ENCODE measurements at regions not wholly inside any gene's neighbourhood (a gene's known extent, or its start where the extent isn't known, plus 50 kb on each side); places are given as distances from the start of the nearest gene placed in this dataset.
A peak's percentile ranks its signal among the peaks of the same experiment; 100 is the strongest.
"Not testable (repeated sequence)": the region's sequence is repeated elsewhere in the genome, so short reads cannot be mapped to it uniquely, and the experiment has no call there.

GRCh38 chr6:71007298-71007697 is 50.4 kb upstream of the B3GAT2 start:
- H3K4me3 ChIP-seq (ENCODE audit: low read length); H3K36me3 ChIP-seq (ENCODE audit: insufficient read depth, low read length); DNase-seq; H3K36me3 Mint-ChIP-seq (ENCODE audit: low read depth); intact Hi-C loops (cut with DNase I, micrococcal nuclease); H3K9me3 ChIP-seq (ENCODE audit: control insufficient read depth in 1 of 2, insufficient read depth in 1 of 2, low read length in 2 of 2); CTCF ChIA-PET; H3K27me3 ChIP-seq (ENCODE audit: control insufficient read depth in 1 of 2, insufficient read depth in 2 of 2, low read length in 2 of 2); POLR2A ChIA-PET; H3K27ac Mint-ChIP-seq; H3K27ac ChIP-seq (ENCODE audit: low read depth in 1 of 2, low read length in 2 of 2); ATAC-seq (ENCODE audit: poor library complexity); H3K4me3 Mint-ChIP-seq; H3K4me1 ChIP-seq (ENCODE audit: insufficient read depth, low read length); H3K4me1 Mint-ChIP-seq (ENCODE audit: low read depth): not testable (repeated sequence)
- Mint-ChIP-seq H3K27me3 (peaks cover 18% of the 10 kb centered on the region), H3K9me3 (peaks cover 13% of the 10 kb centered on the region)

- ATAC-seq (ENCODE audit: poor library complexity) (no peak), DNase-seq (no peak)
- no peaks in the 10 kb centered on the region for H3K4me1 Mint-ChIP-seq (ENCODE audit: low read depth)
- ChIA-PET CTCF (no interaction called here), POLR2A (no interaction called here)
- Histone ChIP-seq H3K27ac (ENCODE audit: low read depth in 1 of 2, low read length in 2 of 2) (no peak overlapping the region), H3K4me1 (ENCODE audit: insufficient read depth, low read length) (no peaks in the 10 kb centered on the region), H3K27me3 (ENCODE audit: control insufficient read depth in 1 of 2, insufficient read depth in 2 of 2, low read length in 2 of 2) (peaks cover 2 to 4% of the 10 kb centered on the region in 2 experiments), H3K36me3 (ENCODE audit: insufficient read depth, low read length) (no peaks in the 10 kb centered on the region), H3K9me3 (ENCODE audit: control insufficient read depth in 1 of 2, insufficient read depth in 1 of 2, low read length in 2 of 2) (no peaks in the 10 kb centered on the region), H3K4me3 (ENCODE audit: low read length) (no peak overlapping the region)
- intact Hi-C loops (cut with DNase I, micrococcal nuclease): loop anchor here (1.0 to 10.0 kb wide), 7 partner anchors 305 to 791 kb away; no protein-coding TSS in a partner anchor
- H3K27ac Mint-ChIP-seq: no peak overlapping the region
- no peak overlapping the region for H3K4me3 Mint-ChIP-seq
- TF ChIP-seq CTCF (IDR thresholded peaks at IDR 0.05): no peak
- no peaks in the 10 kb centered on the region for H3K9me3 Mint-ChIP-seq
- no peaks in the 10 kb centered on the region for H3K36me3 Mint-ChIP-seq (ENCODE audit: low read depth)
- peaks cover 32% of the 10 kb centered on the region for H3K27me3 Mint-ChIP-seq
Measured at GRCh38 chr6:71011871-71012371, 55.1 kb upstream of the B3GAT2 start.

GRCh38 chr6:71012866-71013469 is 56.1 kb upstream of the B3GAT2 start:
- no peaks in the 10 kb centered on the region for H3K9me3 Mint-ChIP-seq
- DNase-seq: peak in 4 of 14 experiments; percentile 4 to 67 (median 56)
- POLR2A ChIA-PET: no interaction called here
- H3K36me3 ChIP-seq (ENCODE audit: insufficient read depth, low read length): no peaks in the 10 kb centered on the region
- peak; percentile 67 for TF ChIP-seq CTCF (IDR thresholded peaks at IDR 0.05)
- H3K36me3 Mint-ChIP-seq (ENCODE audit: low read depth): no peaks in the 10 kb centered on the region
- no peak overlapping the region for H3K4me3 Mint-ChIP-seq
- H3K4me1 Mint-ChIP-seq (ENCODE audit: low read depth): no peaks in the 10 kb centered on the region
- intact Hi-C loops (cut with DNase I, micrococcal nuclease): loop anchor here (1.0 to 10.0 kb wide), 7 partner anchors 306 to 792 kb away; no protein-coding TSS in a partner anchor
- no peaks in the 10 kb centered on the region for H3K9me3 ChIP-seq (ENCODE audit: control insufficient read depth in 1 of 2, insufficient read depth in 1 of 2, low read length in 2 of 2)
- H3K27me3 Mint-ChIP-seq: peaks cover 30% of the 10 kb centered on the region
- H3K4me3 ChIP-seq (ENCODE audit: low read length): no peak overlapping the region
- CTCF ChIA-PET: no interaction called here
- no peak overlapping the region for H3K27ac Mint-ChIP-seq
- H3K4me1 ChIP-seq (ENCODE audit: insufficient read depth, low read length): no peaks in the 10 kb centered on the region
- peak; percentile 48 for ATAC-seq (ENCODE audit: poor library complexity)
- H3K27ac ChIP-seq (ENCODE audit: low read depth in 1 of 2, low read length in 2 of 2): no peak overlapping the region
- H3K27me3 ChIP-seq (ENCODE audit: control insufficient read depth in 1 of 2, insufficient read depth in 2 of 2, low read length in 2 of 2): peaks cover 2 to 4% of the 10 kb centered on the region in 2 experiments

- no peaks in the 10 kb centered on the region for H3K9me3 Mint-ChIP-seq
- ATAC-seq (ENCODE audit: poor library complexity) (no peak), DNase-seq (no peak)
- no peaks in the 10 kb centered on the region for H3K4me1 Mint-ChIP-seq (ENCODE audit: low read depth)
- ChIA-PET POLR2A (no interaction called here), CTCF (no interaction called here)
- Histone ChIP-seq H3K27me3 (ENCODE audit: control insufficient read depth in 1 of 2, insufficient read depth in 2 of 2, low read length in 2 of 2) (peaks cover 2 to 4% of the 10 kb centered on the region in 2 experiments), H3K27ac (ENCODE audit: low read depth in 1 of 2, low read length in 2 of 2) (no peak overlapping the region), H3K9me3 (ENCODE audit: control insufficient read depth in 1 of 2, insufficient read depth in 1 of 2, low read length in 2 of 2) (no peaks in the 10 kb centered on the region), H3K4me1 (ENCODE audit: insufficient read depth, low read length) (no peaks in the 10 kb centered on the region), H3K36me3 (ENCODE audit: insufficient read depth, low read length) (no peaks in the 10 kb centered on the region), H3K4me3 (ENCODE audit: low read length) (no peak overlapping the region)
- no peak overlapping the region for H3K27ac Mint-ChIP-seq
- no peaks in the 10 kb centered on the region for H3K36me3 Mint-ChIP-seq (ENCODE audit: low read depth)
- H3K27me3 Mint-ChIP-seq: peaks cover 28% of the 10 kb centered on the region
- H3K4me3 Mint-ChIP-seq: no peak overlapping the region
- no peak for TF ChIP-seq CTCF (IDR thresholded peaks at IDR 0.05)
- intact Hi-C loops (cut with DNase I, micrococcal nuclease): loop anchor here in 1 of 2 experiments (10.0 kb wide), 1 partner anchor 491 kb away; no protein-coding TSS in a partner anchor
Measured at GRCh38 chr6:71015392-71015791, 58.5 kb upstream of the B3GAT2 start.

Data from CD4-positive, alpha-beta T cell (primary cell).